D721Med (cell line): ENCODE measurements at regions not wholly inside any gene's neighbourhood (a gene's known extent, or its start where the extent isn't known, plus 50 kb on each side); places are given as distances from the start of the nearest gene placed in this dataset.
A peak's percentile ranks its signal among the peaks of the same experiment; 100 is the strongest.

Source experiments
- DNase-seq: peaks from one replicate; pipeline ENCODE4 v3.0.0; 2011; ENCODE audit warnings: low spot score; ENCODE audit not compliant: insufficient read length
- FAIRE-seq: peaks from 2 replicates; lab custom pipeline; 2011; peaks lifted over from hg19 to GRCh38; lab: Jason Lieb, UNC
- CTCF ChIP-seq: IDR thresholded peaks from 2 replicates; pipeline ENCODE4 v1.5.1; 2012; ENCODE audit warnings: mild to moderate bottlenecking, control low read depth; ENCODE audit not compliant: insufficient read depth; ENCODE audit errors: missing control alignments

DNA sequence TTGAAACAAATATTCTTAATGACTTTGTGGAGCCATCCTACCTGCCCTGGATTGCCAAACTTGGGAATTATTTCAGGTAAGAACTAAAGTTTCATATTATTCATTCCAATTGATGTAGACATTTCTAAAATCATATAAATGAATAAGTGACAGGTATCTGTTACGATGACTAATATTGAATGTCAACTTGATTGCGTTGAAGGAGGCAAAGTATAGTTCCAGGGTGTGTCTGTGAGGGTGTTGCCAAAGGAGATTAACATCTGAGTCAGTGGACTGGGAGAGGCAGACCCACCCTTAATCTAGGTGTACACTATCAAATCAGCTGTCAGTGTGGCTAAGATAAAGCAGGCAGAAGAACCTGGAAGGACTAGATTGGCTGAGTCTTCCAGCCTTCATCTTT, 1688.4 kb upstream of the CDH9 start:
- DNase-seq, result no peak
- FAIRE-seq, result no peak
- no peak for TF ChIP-seq CTCF

DNA sequence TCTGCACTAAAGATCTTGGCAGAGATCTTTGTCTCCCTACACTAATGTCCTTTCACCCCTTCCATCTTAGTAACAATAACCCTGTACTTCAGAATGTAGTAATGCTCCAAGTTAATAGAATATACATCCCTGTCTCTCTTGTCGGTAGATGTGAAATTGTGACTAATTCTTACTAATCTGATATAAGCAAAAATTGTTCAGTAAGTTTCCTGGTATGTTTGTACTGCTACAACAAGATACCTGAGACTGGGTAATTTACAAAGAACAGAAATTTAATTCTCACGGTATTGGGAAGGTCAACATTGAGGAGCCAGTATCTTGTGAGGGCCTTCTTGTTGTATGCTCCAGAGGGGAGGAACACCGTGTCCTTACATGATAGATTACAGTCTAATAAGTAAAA, 1686.6 kb upstream of the CDH9 start:
- DNase-seq (no peak), FAIRE-seq (no peak)
- TF ChIP-seq CTCF, result no peak

DNA sequence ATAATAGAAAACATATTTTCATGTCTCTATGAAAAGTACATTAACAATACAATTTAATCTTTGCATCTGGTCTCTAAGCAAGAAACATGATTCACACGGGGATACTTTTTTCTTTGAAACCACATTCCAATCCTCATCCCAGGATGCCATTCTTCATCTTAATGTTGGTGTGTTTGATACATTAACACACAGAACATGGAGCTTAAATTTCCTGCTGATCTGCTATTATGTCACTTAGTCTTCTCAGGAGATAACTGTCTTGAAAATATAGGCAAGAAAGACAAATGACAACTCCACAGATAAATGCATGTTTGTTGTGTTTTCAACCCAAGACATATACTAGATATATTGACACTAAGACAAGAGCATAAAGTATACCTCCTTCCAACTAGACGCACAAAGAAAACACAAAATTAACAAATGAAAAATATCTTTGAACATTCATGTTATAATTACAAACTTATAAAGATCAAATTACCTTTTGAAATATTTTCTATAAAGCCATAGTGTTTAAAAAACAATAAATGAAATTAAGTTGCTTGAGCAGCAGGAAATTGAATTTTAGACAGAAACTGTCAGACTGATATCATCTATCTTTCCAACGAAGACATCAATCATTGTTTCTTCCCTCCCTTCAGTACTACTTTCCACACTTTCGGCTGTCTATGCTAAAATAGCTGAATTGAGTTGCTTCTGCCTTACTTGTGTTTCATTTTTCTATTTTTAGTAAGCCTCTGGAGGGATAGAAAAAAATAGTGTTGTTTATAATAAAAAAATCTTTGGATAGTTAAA, 1676.7 kb upstream of the CDH9 start:
- no peak for DNase-seq
- FAIRE-seq, result no peak
- TF ChIP-seq CTCF, result no peak

- no peak for FAIRE-seq
- DNase-seq, result no peak
- TF ChIP-seq CTCF, result peak; percentile 11
Measured at GRCh38 chr5:28710360-28710759, 1672.0 kb upstream of the CDH9 start.

GRCh38 chr5:28708472-28708871, 1670.1 kb upstream of the CDH9 start:
- FAIRE-seq, result no peak
- no peak for TF ChIP-seq CTCF
- no peak for DNase-seq

GRCh38 chr5:28707706-28708105, 1669.3 kb upstream of the CDH9 start:
- TF ChIP-seq CTCF, result no peak
- DNase-seq, result no peak
- FAIRE-seq, result no peak

- DNase-seq (no peak), FAIRE-seq (no peak)
- no peak for TF ChIP-seq CTCF
Measured at GRCh38 chr5:28703651-28704260, 1665.4 kb upstream of the CDH9 start.
